SW480 (cell line): ENCODE measurements at regions not wholly inside any gene's neighbourhood (a gene's known extent, or its start where the extent isn't known, plus 50 kb on each side); places are given as distances from the start of the nearest gene placed in this dataset.

ENCODE experiments used
- DNase-seq: peaks from one replicate; pipeline ENCODE4 v3.0.0-alpha.2; 2016; ENCODE audit warnings: low spot score

- DNase-seq = no peak
Observed at GRCh38 chr13:34553376-34553775, 388.7 kb upstream of the NBEA start.

DNA sequence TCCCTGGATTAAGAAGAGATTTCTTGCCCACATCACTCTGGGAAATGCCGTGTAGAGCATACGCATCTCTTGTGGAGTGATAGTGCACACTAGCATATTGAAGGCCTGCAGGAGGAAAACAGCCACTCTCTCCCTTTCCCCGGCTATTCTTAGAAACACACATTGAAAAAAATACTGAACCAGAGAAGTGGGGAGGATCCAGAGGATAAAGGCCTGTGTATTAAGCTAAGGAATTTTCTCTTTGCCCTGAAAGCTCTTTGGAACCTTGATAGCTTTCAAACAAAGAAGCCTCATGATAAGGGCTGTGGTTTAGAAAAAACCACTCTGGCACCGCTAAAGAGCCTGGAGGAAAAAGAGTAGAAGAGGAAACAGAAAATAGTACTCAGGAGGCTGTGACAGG lies 386.1 kb upstream of the NBEA start:
- no peak for DNase-seq

GRCh38 chr13:34561033-34561432 lies 381.0 kb upstream of the NBEA start:
- DNase-seq = no peak

DNA sequence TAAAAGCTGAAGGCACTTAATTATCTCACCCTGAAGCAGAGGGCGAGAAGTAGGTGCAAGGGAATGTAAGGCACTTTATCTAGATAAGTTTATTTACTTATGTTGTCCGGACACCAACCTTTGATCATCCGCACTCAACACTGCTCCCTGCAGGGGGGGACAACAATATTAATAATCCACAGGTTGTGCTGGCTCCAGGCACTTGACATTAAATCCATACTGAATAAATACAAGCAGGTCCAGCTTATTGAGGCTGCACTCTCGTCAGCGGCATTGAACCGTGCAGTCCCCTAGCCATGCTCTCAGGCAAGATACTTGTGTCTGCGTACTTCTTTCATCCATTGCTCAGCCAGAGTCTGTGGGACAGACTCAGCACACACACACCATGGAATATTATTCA lies 374.5 kb upstream of the NBEA start:
- no peak for DNase-seq

DNA sequence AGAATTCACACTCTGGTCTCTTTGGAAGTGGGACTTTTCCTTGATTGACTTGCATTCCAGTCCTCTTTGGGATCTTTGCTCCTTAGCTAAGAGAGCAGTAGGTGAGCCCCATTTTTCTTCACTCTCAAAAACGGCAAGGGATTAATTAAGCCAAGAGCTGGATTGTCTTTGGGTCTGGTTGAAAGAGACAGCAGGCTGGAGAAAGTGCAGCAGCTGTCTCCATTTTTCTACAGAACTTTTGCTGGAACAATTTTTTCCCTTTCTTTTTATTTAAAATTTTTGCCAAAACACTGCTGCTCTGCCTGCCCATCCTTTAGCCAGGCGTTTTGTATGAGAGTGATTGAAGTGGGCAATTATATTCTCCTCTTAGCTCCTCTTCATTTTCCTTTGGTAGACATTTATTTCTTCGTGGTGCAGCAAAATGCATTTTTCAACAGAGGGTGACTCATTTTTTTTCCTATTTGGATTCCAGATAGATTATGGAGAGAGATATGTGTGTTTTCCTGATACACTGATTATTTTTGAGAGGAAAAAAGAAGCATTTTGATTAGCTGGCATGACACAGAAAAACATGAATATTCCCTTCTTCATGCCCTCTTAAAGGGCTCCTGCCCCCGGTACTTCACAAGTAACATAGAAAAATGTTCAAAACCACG lies 371.2 kb upstream of the NBEA start:
- DNase-seq = no peak

GRCh38 chr13:34571716-34572115 lies 370.4 kb upstream of the NBEA start:
- DNase-seq = no peak

GRCh38 chr13:34577051-34577450 lies 365.0 kb upstream of the NBEA start:
- DNase-seq = peak; percentile 2

- no peak for DNase-seq
Observed at GRCh38 chr13:34578471-34578870, 363.6 kb upstream of the NBEA start.

DNA sequence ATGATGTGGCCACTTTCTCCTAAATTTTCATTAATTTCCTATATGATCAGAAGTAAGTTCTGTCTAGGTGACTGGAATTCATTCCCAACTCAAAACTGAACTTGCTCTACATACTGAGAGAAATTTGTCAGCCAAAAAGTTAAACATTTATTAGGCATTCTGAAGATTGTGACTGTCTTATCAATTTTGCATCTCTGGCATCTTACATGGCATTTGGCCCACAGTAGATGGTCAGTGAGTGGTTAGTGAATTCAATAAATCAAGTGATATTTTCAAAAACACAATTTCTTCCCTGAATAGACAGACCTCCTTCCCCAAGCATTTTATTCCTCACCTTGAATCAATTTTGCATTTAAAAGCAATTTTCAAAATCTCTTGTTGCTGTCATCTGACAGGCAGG lies 363.2 kb upstream of the NBEA start:
- no peak for DNase-seq

DNA sequence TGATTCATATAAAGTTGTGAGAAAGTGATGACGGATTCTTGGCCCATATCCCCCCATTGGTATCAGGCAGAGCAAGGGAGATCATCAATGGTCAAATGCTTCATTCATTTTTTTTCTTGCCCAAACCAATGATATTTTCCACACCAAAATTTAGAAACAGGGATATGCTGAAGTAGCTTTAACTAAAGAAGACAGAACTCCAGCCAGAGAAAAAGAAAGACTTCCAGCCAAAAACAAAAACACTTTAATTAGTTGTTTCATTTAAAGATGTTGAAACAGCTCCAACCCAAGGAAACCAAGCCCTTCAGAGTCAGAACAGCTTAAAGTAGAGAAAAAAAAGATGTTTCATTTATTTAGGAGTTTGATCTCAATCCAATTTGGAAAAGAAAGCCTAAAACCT lies 358.9 kb upstream of the NBEA start:
- no peak for DNase-seq

- DNase-seq = no peak
Observed at GRCh38 chr13:34587576-34587975, 354.5 kb upstream of the NBEA start.

DNA sequence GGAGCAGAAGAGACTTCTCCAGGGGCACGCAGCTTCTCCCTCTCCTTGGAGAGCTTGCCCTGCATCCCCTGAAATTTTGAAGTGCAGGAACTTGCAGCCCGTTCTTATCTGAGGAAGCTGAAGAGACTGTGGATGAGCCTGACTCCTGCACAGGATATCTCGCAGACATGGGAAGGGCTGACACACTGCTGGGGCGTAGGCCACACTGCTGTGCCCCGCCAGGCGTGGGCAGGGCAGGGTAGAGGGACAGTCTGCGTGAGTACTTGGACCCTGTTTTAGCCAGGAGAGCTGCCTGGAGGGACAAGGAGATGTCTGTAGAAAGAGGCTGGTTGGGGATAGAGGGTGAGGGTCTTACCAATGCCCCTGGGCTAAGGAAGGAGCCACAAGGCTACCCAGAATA lies 353.7 kb upstream of the NBEA start:
- DNase-seq = no peak

GRCh38 chr13:34589581-34589980 lies 352.5 kb upstream of the NBEA start:
- no peak for DNase-seq

- DNase-seq = no peak
Observed at GRCh38 chr13:34591129-34591528, 350.9 kb upstream of the NBEA start.

DNA sequence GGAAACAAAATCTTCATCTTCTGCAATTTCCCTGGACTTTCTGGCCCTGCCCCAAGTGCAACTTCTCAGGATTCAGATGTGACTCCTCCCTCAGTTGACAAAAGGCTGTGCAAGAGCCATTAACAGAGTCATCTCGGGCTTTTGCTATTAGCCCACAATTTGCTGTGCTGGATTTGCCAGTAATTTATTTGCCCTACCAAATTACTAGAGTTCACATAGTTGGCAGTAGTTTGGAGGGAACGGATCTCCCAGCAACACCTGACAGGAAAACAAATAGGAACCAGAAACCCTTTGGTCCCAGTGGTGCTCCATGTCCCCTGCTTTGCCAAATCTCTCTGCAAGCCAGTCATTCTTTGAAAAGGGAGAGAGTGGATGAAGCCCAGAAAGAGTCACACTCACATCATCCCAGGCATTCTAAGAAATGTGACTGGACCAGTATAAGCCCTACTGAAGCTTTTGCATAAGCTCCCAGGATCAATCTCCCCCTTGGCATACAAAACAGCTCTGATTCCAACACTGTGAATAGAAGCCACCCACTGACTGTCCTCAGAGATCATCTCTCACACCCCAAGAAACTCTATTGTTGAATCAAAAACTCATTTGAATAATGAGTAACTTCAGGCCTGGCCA lies 350.1 kb upstream of the NBEA start:
- DNase-seq = no peak

GRCh38 chr13:34593658-34594057 lies 348.4 kb upstream of the NBEA start:
- no peak for DNase-seq

GRCh38 chr13:34594507-34594906 lies 347.6 kb upstream of the NBEA start:
- no peak for DNase-seq

DNA sequence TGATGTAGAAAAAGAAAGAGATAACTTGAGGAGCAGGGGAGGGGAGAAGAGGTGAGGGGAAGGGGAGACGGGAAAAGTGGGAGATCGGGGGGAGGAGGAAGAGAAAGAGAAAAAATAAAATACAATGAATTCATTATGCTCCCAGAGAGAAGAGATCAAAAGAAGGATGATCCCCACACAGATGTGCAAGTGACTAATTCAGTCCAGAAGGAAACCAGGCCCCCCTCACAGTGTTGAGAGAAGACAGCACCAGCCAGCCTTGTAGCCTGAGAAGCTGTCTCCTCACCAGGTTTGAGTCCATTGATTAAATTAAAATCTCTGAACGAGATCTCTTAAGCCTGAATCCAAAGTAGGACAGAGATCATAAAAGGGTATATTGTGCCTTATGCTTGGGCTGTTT lies 333.7 kb upstream of the NBEA start:
- DNase-seq = no peak

- no peak for DNase-seq
Observed at GRCh38 chr13:34611671-34612070, 330.4 kb upstream of the NBEA start.

GRCh38 chr13:34617473-34618083 lies 324.5 kb upstream of the NBEA start:
- no peak for DNase-seq

DNA sequence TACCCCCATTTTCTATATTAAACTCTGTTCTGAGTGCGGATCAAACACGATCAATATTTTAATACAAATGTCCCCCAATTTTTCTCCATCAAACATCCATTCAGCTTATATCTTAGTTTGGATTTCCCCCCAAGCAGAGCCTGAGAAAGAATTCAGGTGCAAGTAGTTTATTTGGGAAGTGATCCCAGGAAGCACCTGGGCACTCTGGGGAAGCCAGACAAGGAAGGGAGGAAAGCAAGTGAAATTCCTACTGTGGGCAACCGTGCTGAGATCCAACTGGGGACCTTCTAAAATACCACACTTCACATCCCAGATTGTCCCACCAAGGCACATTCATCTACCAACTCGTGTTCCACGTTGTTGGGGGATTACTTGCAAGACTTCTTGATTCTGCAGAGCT lies 323.4 kb upstream of the NBEA start:
- no peak for DNase-seq

DNA sequence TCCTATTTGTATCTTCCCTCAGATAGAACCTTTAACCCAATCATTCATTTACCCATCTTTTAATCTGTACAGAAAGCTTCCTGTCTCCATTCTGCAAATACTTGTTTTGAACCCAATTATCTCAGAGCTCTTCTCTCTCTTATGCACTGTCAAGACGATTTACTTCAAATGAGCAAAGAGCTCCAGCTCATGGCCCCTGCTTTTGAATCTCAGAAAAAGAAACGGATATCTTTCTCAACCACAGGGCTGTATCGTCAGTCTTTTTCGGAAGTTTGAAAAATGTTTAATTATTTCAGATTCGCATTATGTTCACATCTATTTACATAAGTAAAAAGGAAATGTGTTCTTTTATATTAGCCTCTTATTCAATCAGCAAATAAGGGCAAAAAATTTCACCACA lies 322.7 kb upstream of the NBEA start:
- DNase-seq = no peak

DNA sequence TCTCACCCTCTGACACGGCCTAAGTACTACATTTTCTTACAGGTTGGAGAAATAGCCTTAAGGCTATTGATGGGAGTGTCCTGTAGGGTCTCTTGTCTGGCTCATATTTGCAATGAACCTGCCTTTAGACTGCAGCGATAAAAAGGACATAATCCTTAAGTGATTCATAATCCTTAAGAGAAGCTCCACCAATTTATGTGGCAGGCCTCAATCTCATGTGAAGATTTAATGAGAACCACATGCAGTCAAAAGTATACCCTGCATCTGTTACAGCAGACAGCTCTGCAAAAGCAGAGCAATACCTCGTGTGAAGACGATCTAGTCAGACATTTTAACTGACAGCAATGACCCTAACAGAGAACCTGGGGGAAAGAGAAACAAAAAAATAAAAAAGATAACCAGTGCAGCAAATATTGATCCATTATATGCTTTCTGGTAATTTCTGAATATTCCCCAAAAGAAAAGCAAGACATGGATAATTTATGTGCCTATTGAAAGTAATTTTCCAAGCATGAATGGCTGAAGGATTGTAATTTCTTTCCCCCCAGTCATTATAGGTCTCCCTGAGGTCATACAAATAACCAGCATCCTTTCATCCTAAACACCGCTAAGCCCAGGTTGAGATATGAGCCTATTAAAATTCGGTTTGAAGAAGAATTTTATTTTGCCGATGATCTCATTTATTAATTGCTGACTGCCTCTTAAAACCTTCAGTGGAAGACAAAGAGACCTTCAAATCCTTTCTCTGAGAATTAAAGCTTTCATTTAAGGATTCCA lies 321.8 kb upstream of the NBEA start:
- DNase-seq = no peak
